ENCODE measurements at regions not wholly inside any gene's neighbourhood (a gene's known extent, or its start where the extent isn't known, plus 50 kb on each side); places are given as distances from the start of the nearest gene placed in this dataset.

DNA sequence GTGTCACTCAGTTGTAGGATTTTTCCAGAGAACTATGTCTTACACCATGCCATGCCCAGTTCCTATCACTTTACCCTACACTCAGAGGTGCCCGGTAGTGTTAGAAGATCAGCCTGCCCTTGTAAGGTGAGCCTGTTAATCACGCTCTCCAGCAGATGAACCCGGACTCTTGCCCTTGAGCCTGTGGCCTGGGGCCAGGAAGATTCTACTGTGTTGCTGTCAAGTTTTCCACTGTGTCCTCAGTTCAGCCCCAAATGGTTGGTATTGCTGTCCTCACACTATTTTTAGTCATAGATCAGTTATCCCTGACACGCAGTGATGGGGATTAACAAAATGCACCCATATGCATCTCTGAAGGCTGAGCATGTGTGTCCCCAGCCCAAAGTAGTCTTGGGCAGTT is 105.0 kb upstream of the SPAG17 start:
- WGBS, 2 experiments (ENCODE audit: extremely low coverage in 2 of 2, insufficient read length in 1 of 2), result no CpG with 5 or more reads among the region's 4 CpGs
- Histone ChIP-seq H3K9ac (ENCODE audit: low read depth, low read length) (no peak overlapping the region), H2BK20ac (ENCODE audit: low read depth, low read length) (no peak overlapping the region), H3K4me1 (ENCODE audit: control insufficient read depth, insufficient read depth, low read length) (no peaks in the 10 kb centered on the region), H3K14ac (replicated peaks; ENCODE audit: low read depth, low read length) (no peak overlapping the region), H2BK15ac (ENCODE audit: low read depth, low read length) (no peak overlapping the region), H4K20me1 (ENCODE audit: insufficient read depth, low read length) (no peaks in the 10 kb centered on the region), H3K9me1 (ENCODE audit: insufficient read depth, low read length) (no peaks in the 10 kb centered on the region), H3K4me2 (ENCODE audit: low read depth, low read length) (no peak overlapping the region), H2BK5ac (ENCODE audit: low read depth, low read length, poor library complexity, severe bottlenecking) (no peak overlapping the region), H3K4me3 (ENCODE audit: insufficient read depth, low read depth, low read length) (no peak overlapping the region), H3K9me3 (ENCODE audit: control insufficient read depth, insufficient read depth, low read length) (no peaks in the 10 kb centered on the region), H3K79me1 (ENCODE audit: low read depth in 1 of 2, low read length in 2 of 2) (no peaks in the 10 kb centered on the region), H3K23ac (ENCODE audit: low read depth, low read length) (no peak overlapping the region), H2AK5ac (ENCODE audit: low read depth, low read length) (no peak overlapping the region), H3K4ac (ENCODE audit: low read depth, low read length) (no peak overlapping the region), H2AFZ (replicated peaks; ENCODE audit: low read length, poor library complexity) (no peak overlapping the region), H4K5ac (ENCODE audit: low read depth, low read length) (no peak overlapping the region), H2BK120ac (ENCODE audit: low read depth, low read length) (no peak overlapping the region), H2AK9ac (replicated peaks; ENCODE audit: low read depth, low read length, poor library complexity) (no peak overlapping the region), H3K27me3 (ENCODE audit: control insufficient read depth, insufficient read depth, low read length) (no peaks in the 10 kb centered on the region), H3K56ac (ENCODE audit: extremely low read depth, insufficient read depth, low read length) (no peak overlapping the region), H3K27ac (ENCODE audit: insufficient read depth, low read length) (no peak overlapping the region), H4K8ac (ENCODE audit: low read depth in 2 of 2, low read length in 2 of 2) (no peak overlapping the region), H3K18ac (ENCODE audit: low read depth, low read length) (no peak overlapping the region), H3K36me3 (ENCODE audit: control insufficient read depth, insufficient read depth, low read length) (no peaks in the 10 kb centered on the region), H4K91ac (ENCODE audit: insufficient read depth, low read depth, low read length) (no peak overlapping the region)
- POLR2A ChIA-PET (ENCODE audit: unreplicated experiment), result no interaction called here
- no peak for DNase-seq
- no TSS peak for BruUV-seq (replicated peaks)
- TF ChIP-seq RFX5 (IDR thresholded peaks at IDR 0.05; ENCODE audit: low read depth, low read length), result no peak
- TF ChIP-seq SMC3 (IDR thresholded peaks at IDR 0.05; ENCODE audit: low read depth, low read length), result no peak
- TF ChIP-seq, protein P1, sequence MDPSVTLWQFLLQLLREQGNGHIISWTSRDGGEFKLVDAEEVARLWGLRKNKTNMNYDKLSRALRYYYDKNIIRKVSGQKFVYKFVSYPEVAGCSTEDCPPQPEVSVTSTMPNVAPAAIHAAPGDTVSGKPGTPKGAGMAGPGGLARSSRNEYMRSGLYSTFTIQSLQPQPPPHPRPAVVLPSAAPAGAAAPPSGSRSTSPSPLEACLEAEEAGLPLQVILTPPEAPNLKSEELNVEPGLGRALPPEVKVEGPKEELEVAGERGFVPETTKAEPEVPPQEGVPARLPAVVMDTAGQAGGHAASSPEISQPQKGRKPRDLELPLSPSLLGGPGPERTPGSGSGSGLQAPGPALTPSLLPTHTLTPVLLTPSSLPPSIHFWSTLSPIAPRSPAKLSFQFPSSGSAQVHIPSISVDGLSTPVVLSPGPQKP (IDR thresholded peaks at IDR 0.05; ENCODE audit: borderline replicate concordance, low read depth, low read length), result no peak
- no peak for TF ChIP-seq BHLHE40 (IDR thresholded peaks at IDR 0.05; ENCODE audit: low read depth, low read length)
- TF ChIP-seq RAD21 (IDR thresholded peaks at IDR 0.05; ENCODE audit: low read length), result no peak
- TF ChIP-seq FOS (IDR thresholded peaks at IDR 0.05; ENCODE audit: low read depth, low read length), result no peak
- no peak for TF ChIP-seq MXI1 (IDR thresholded peaks at IDR 0.05; ENCODE audit: borderline replicate concordance, low read depth, low read length)
- no peak for TF ChIP-seq MAZ (IDR thresholded peaks at IDR 0.05; ENCODE audit: borderline replicate concordance, low read depth, low read length)
- TF ChIP-seq CTCF (conservative IDR thresholded peaks at IDR 0.05; ENCODE audit: low read depth, low read length), result no peak
- no peak for TF ChIP-seq RCOR1 (IDR thresholded peaks at IDR 0.05; ENCODE audit: insufficient replicate concordance, low read length)
- no peak for TF ChIP-seq NFE2L2 (IDR thresholded peaks at IDR 0.05; ENCODE audit: low read depth, low read length)
- no peak for TF ChIP-seq CHD1 (IDR thresholded peaks at IDR 0.05; ENCODE audit: low read depth, low read length)
- TF ChIP-seq CEBPB (IDR thresholded peaks at IDR 0.05; ENCODE audit: low read depth, low read length), result no peak
- no peak for TF ChIP-seq MAFK (IDR thresholded peaks at IDR 0.05; ENCODE audit: low read depth, low read length)
- TF ChIP-seq, protein P2, sequence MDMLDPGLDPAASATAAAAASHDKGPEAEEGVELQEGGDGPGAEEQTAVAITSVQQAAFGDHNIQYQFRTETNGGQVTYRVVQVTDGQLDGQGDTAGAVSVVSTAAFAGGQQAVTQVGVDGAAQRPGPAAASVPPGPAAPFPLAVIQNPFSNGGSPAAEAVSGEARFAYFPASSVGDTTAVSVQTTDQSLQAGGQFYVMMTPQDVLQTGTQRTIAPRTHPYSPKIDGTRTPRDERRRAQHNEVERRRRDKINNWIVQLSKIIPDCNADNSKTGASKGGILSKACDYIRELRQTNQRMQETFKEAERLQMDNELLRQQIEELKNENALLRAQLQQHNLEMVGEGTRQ (IDR thresholded peaks at IDR 0.05; ENCODE audit: low read depth, low read length), result no peak
- TF ChIP-seq POLR2A (IDR thresholded peaks at IDR 0.05; ENCODE audit: low read depth, low read length), result no peak
- dilution Hi-C loops (cut with HindIII; ENCODE audit: low sequenced_read_pairs, unreplicated experiment), result no loop called here
- CTCF ChIA-PET, result no interaction called here
- in situ Hi-C loops (cut with MboI; ENCODE audit: low sequenced_read_pairs), result no loop called here
- intact Hi-C loops (cut with micrococcal nuclease), result no loop called here
- no peak for ATAC-seq (ENCODE audit: low read depth)
